Mesenchymal stem cell (in vitro differentiated cells and primary cell): ENCODE measurements at regions not wholly inside any gene's neighbourhood (a gene's known extent, or its start where the extent isn't known, plus 50 kb on each side); places are given as distances from the start of the nearest gene placed in this dataset.

ENCODE experiments used
- DNase-seq: peaks from one replicate; pipeline ENCODE4 v3.0.0-alpha.2; 2013
- H2AFZ ChIP-seq: one replicate; pipeline ENCODE4 v1.6.1; 2013; ENCODE audit warnings: low read depth, mild to moderate bottlenecking, control low read depth, inconsistent platforms, low read length, moderate library complexity
- H2AK5ac ChIP-seq: 2 replicates; pipeline ENCODE4 v1.6.1; 2013; ENCODE audit warnings: low read length, moderate library complexity, mild to moderate bottlenecking, inconsistent platforms; ENCODE audit not compliant: severe bottlenecking
- H2BK120ac ChIP-seq: one replicate; pipeline ENCODE4 v1.6.1; 2013; ENCODE audit warnings: low read depth, mild to moderate bottlenecking, inconsistent platforms, low read length, moderate library complexity
- H2BK12ac ChIP-seq, 2 experiments: one replicate each; pipeline ENCODE4 v1.6.1; 2013; ENCODE audit warnings: inconsistent platforms in 2 of 2, low read length in 2 of 2, mild to moderate bottlenecking in 2 of 2, moderate library complexity in 2 of 2, control low read depth in 1 of 2
- H2BK15ac ChIP-seq: one replicate; pipeline ENCODE4 v1.6.1; 2013; ENCODE audit warnings: mild to moderate bottlenecking, low read depth, inconsistent platforms; ENCODE audit not compliant: poor library complexity, severe bottlenecking
- H2BK5ac ChIP-seq: 2 replicates; pipeline ENCODE4 v1.6.1; 2013; ENCODE audit warnings: low read depth, mild to moderate bottlenecking, low read length, control low read depth, inconsistent platforms; ENCODE audit not compliant: poor library complexity, severe bottlenecking
- H3K14ac ChIP-seq, 2 experiments: one replicate each; pipeline ENCODE4 v1.6.1; 2013; ENCODE audit warnings: inconsistent platforms in 2 of 2, low read length in 2 of 2, control low read depth in 1 of 2, mild to moderate bottlenecking in 1 of 2, moderate library complexity in 1 of 2
- H3K18ac ChIP-seq, 2 experiments: one replicate each; pipeline ENCODE4 v1.6.1; 2013; ENCODE audit warnings: inconsistent platforms in 2 of 2, low read length in 2 of 2, control low read depth in 1 of 2, low read depth in 1 of 2, mild to moderate bottlenecking in 1 of 2
- H3K23ac ChIP-seq, 2 experiments: one replicate each; pipeline ENCODE4 v1.6.1; 2013; ENCODE audit warnings: inconsistent platforms in 2 of 2, low read length in 2 of 2, mild to moderate bottlenecking in 2 of 2, moderate library complexity in 2 of 2, control low read depth in 1 of 2
- H3K27ac ChIP-seq: 2 replicates; pipeline ENCODE4 v1.5.1; 2013; ENCODE audit warnings: mild to moderate bottlenecking, moderate library complexity, low read length, control low read depth, inconsistent platforms; ENCODE audit not compliant: poor library complexity, severe bottlenecking
- H3K27me3 ChIP-seq, 2 experiments: 2 replicates each; pipeline versions ENCODE4 v1.6.1 to v1.7.0; 2013; ENCODE audit warnings: low read length in 2 of 2, mild to moderate bottlenecking in 2 of 2, moderate library complexity in 2 of 2, control low read depth in 1 of 2, inconsistent platforms in 1 of 2; ENCODE audit not compliant: control insufficient read depth in 1 of 2, insufficient read depth in 1 of 2
- H3K36me3 ChIP-seq, 2 experiments: 2 replicates each; pipeline versions ENCODE4 v1.6.1 to v1.7.0; 2013; ENCODE audit warnings: low read length in 2 of 2, control low read depth in 1 of 2, inconsistent platforms in 1 of 2, low read depth in 1 of 2, mild to moderate bottlenecking in 1 of 2; ENCODE audit not compliant: insufficient read depth in 2 of 2, control insufficient read depth in 1 of 2
- H3K4ac ChIP-seq, 2 experiments: one replicate each; pipeline ENCODE4 v1.6.1; 2013; ENCODE audit warnings: inconsistent platforms in 2 of 2, low read length in 2 of 2, mild to moderate bottlenecking in 2 of 2, moderate library complexity in 2 of 2, control low read depth in 1 of 2, low read depth in 1 of 2
- H3K4me1 ChIP-seq: 2 replicates; pipeline ENCODE4 v1.6.1; 2013; ENCODE audit warnings: low read depth, low read length, control low read depth; ENCODE audit not compliant: control insufficient read depth, insufficient read depth
- H3K4me2 ChIP-seq: 2 replicates; pipeline ENCODE4 v1.6.1; 2013; ENCODE audit warnings: low read length, mild to moderate bottlenecking, inconsistent platforms; ENCODE audit not compliant: poor library complexity, severe bottlenecking
- H3K4me3 ChIP-seq, 2 experiments: 2 replicates each; pipeline versions ENCODE4 v1.5.1 to v1.7.0; 2013; ENCODE audit warnings: low read length in 2 of 2, mild to moderate bottlenecking in 2 of 2, control low read depth in 1 of 2, low read depth in 1 of 2; ENCODE audit not compliant: insufficient read depth in 1 of 2
- H3K79me1 ChIP-seq: replicated peaks from 2 replicates; pipeline ENCODE4 v1.6.1; 2013; ENCODE audit warnings: mild to moderate bottlenecking, control low read depth, low read length, inconsistent platforms; ENCODE audit not compliant: poor library complexity, severe bottlenecking
- H3K9ac ChIP-seq: 2 replicates; pipeline ENCODE4 v1.7.0; 2013; ENCODE audit warnings: mild to moderate bottlenecking, low read length, moderate library complexity
- H3K9me3 ChIP-seq: 2 replicates; pipeline ENCODE4 v1.7.0; 2013; ENCODE audit warnings: mild to moderate bottlenecking, low read length; ENCODE audit not compliant: control insufficient read depth
- H4K8ac ChIP-seq: one replicate; pipeline ENCODE4 v1.6.1; 2013; ENCODE audit warnings: inconsistent platforms, mild to moderate bottlenecking, low read length, moderate library complexity
- H4K91ac ChIP-seq: one replicate; pipeline ENCODE4 v1.6.1; 2013; ENCODE audit warnings: mild to moderate bottlenecking, low read length, inconsistent platforms
- WGBS: methylation state at CpG from one replicate; pipeline ENCODE4 v1.1.7; 2013; ENCODE audit warnings: mixed read lengths; 5-methylcytosine and 5-hydroxymethylcytosine counted together

GRCh38 chr2:35463805-35464596 is 891.6 kb upstream of the CRIM1 start:
- Histone ChIP-seq H3K23ac (no peak overlapping the region), H3K4me1 (no peaks in the 10 kb centered on the region), H3K27ac (peak overlapping the region; percentile 89), H3K4me3 (no peak overlapping the region), H3K36me3 (no peaks in the 10 kb centered on the region), H3K27me3 (no peaks in the 10 kb centered on the region), H4K91ac (no peak overlapping the region), H2AK5ac (no peak overlapping the region), H3K4ac (no peak overlapping the region), H2AFZ (no peak overlapping the region), H2BK15ac (no peak overlapping the region), H3K79me1 (no peaks in the 10 kb centered on the region), H3K4me2 (no peak overlapping the region), H4K8ac (no peak overlapping the region), H3K14ac (no peak overlapping the region), H3K18ac (no peak overlapping the region), H2BK120ac (no peak overlapping the region), H3K9ac (no peak overlapping the region), H2BK5ac (no peak overlapping the region), H2BK12ac (no peak overlapping the region), H3K9me3 (no peaks in the 10 kb centered on the region)
- 99% methylated on average over 5 of the region's 6 CpGs for WGBS
- no peak for DNase-seq

DNA sequence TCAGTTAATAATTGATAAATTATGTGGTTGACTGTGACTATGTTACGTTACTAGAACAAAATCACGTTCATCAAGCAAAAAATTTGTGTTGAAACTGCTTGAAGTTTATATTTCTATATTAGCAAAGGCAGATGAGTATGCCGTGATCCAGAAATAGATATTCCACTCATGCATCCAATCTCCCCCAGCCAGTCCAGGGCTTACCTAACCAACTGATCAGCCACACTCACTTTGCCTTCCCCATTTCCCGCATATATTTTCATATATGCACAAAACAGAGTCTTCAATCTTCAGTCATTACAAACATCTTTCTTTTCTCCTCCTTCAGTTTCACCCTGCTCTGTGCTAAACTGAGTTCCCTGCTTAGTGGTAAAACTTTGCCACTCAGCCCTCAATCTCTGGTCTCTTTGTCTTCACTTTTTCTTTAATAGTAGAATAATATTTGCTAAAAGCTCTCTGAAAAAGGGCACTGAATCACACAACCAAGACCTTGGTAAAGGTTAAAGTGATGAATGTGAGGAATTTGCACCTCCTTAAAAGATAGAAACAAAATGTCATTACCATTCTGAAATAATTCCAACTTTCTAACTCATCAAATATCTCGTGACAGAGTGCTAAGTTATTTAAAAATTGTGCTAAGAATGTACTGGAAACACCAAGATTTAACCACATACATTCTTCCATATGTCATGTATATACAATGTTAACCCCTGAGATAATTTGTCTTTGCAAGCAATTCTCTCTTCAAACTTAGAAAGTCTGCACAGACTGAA is 893.2 kb upstream of the CRIM1 start:
- Histone ChIP-seq H2BK5ac (peak overlapping the region; percentile 88), H2BK12ac (no peak overlapping the region), H2AFZ (no peak overlapping the region), H3K4me1 (no peaks in the 10 kb centered on the region), H3K4me2 (peak overlapping the region; percentile 42), H3K36me3 (no peaks in the 10 kb centered on the region), H3K14ac (no peak overlapping the region), H2BK120ac (no peak overlapping the region), H3K79me1 (no peaks in the 10 kb centered on the region), H3K9me3 (no peaks in the 10 kb centered on the region), H2AK5ac (no peak overlapping the region), H4K91ac (no peak overlapping the region), H4K8ac (no peak overlapping the region), H3K9ac (no peak overlapping the region), H3K18ac (no peak overlapping the region), H3K4ac (peak overlapping the region in 1 of 2 experiments; percentile 49), H3K4me3 (no peak overlapping the region), H3K27me3 (no peaks in the 10 kb centered on the region), H3K27ac (peak overlapping the region; percentile 99), H3K23ac (no peak overlapping the region), H2BK15ac (no peak overlapping the region)
- DNase-seq: peak; percentile 67
- 24% methylated on average over 2 of the region's 5 CpGs for WGBS

DNA sequence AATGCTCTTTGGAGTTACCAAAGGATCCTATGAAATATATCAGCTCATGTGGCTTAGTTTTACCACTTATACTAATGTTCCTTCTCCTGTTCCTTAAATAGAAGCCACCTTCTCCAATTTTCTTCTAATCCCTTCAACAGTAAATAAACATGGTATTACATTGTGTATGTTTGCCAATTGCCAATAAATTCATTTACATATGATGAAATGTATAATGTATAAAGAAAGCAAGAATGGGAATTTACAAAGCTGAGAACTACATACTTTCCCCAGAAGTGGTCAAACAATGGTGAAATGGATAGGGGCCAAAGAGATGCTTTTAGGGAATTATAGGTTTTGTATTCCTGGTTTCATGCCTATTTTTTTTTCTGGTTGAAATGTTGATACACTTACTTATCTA is 894.2 kb upstream of the CRIM1 start:
- Histone ChIP-seq H3K79me1 (no peaks in the 10 kb centered on the region), H3K4me3 (no peak overlapping the region), H3K18ac (no peak overlapping the region), H3K23ac (no peak overlapping the region), H2BK120ac (no peak overlapping the region), H2BK5ac (no peak overlapping the region), H3K4me1 (no peaks in the 10 kb centered on the region), H2BK12ac (no peak overlapping the region), H4K91ac (no peak overlapping the region), H3K9ac (no peak overlapping the region), H3K9me3 (no peaks in the 10 kb centered on the region), H3K27me3 (no peaks in the 10 kb centered on the region), H3K27ac (peak overlapping the region; percentile 77), H3K4me2 (no peak overlapping the region), H3K36me3 (no peaks in the 10 kb centered on the region), H2AFZ (no peak overlapping the region), H3K14ac (no peak overlapping the region), H3K4ac (no peak overlapping the region), H2AK5ac (no peak overlapping the region), H2BK15ac (no peak overlapping the region), H4K8ac (no peak overlapping the region)
- DNase-seq: no peak

DNA sequence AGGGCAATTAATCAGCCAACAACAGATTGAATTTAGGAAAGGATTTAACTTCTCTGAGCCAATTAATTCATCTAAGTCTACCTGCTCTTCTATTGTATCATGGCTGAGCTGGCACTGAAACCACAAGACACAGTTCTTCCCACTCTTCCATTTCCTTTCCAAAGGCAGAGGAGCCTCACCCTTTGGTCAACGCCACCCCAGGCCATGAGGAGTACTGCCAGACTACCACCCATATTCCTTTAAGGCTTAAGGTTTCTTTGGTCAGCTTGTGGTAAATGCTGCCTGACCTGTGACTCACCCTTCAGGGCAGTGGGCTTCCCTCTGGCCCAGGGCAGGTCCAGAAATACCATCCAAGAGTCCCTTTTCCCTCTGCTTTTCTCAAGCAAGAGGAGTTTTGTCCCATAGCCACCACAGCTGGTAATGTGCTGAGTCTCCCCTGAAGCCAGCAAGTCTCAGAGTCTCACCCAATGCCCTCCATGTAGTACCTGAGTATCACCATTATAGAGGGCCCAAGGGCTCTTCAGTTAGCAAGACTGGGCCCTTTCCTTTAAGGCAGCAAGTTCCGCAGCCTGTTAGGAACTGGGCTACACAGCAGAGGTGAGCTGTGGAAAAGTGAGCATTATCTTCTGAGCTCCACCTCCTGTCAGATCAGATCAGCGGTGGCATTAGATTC is 900.5 kb upstream of the CRIM1 start:
- H3K27ac ChIP-seq: no peak overlapping the region
- peak overlapping the region; percentile 12 to 28 for H3K18ac ChIP-seq
- no peaks in the 10 kb centered on the region for H3K79me1 ChIP-seq
- peak; percentile 54 for DNase-seq
- H2BK12ac ChIP-seq: no peak overlapping the region
- H3K4me2 ChIP-seq: no peak overlapping the region
- no peaks in the 10 kb centered on the region for H3K36me3 ChIP-seq
- H3K4me1 ChIP-seq: peaks cover 5% of the 10 kb centered on the region
- 67% methylated on average over 3 of the region's 3 CpGs for WGBS
- peak overlapping the region; percentile 47 for H2AK5ac ChIP-seq
- no peaks in the 10 kb centered on the region for H3K9me3 ChIP-seq
- H2AFZ ChIP-seq: no peak overlapping the region
- H3K9ac ChIP-seq: no peak overlapping the region
- no peak overlapping the region for H2BK5ac ChIP-seq
- no peak overlapping the region for H3K4me3 ChIP-seq
- H3K14ac ChIP-seq: no peak overlapping the region
- H4K8ac ChIP-seq: peak overlapping the region; percentile 40
- H3K27me3 ChIP-seq: no peaks in the 10 kb centered on the region
- H2BK120ac ChIP-seq: no peak overlapping the region
- H2BK15ac ChIP-seq: no peak overlapping the region
- H3K23ac ChIP-seq: no peak overlapping the region
- H4K91ac ChIP-seq: no peak overlapping the region
- H3K4ac ChIP-seq: peak overlapping the region in 1 of 2 experiments; percentile 58
